ENCODE measurements at regions not wholly inside any gene's neighbourhood (a gene's known extent, or its start where the extent isn't known, plus 50 kb on each side); places are given as distances from the start of the nearest gene placed in this dataset.

DNA sequence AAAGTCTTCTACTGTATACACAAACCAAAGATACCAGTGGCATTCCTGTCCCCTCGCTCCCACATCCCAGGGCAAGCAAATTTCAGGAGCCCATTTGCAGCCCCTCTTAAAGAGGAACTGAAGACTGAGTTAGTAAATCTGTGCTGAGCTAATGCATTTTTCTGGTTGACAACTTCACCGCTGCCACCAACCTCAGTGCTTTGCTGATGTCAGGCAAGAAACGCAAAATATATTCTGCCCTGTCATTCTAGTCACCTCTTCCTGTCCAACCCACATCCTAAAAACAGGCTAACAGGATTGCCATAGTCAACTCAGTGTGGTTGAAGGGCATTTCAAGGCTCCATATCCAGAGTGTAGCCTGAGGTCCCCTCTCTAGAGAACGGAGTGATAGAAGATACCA, 59.4 kb upstream of the FICD start:
- TF ChIP-seq, protein P1, sequence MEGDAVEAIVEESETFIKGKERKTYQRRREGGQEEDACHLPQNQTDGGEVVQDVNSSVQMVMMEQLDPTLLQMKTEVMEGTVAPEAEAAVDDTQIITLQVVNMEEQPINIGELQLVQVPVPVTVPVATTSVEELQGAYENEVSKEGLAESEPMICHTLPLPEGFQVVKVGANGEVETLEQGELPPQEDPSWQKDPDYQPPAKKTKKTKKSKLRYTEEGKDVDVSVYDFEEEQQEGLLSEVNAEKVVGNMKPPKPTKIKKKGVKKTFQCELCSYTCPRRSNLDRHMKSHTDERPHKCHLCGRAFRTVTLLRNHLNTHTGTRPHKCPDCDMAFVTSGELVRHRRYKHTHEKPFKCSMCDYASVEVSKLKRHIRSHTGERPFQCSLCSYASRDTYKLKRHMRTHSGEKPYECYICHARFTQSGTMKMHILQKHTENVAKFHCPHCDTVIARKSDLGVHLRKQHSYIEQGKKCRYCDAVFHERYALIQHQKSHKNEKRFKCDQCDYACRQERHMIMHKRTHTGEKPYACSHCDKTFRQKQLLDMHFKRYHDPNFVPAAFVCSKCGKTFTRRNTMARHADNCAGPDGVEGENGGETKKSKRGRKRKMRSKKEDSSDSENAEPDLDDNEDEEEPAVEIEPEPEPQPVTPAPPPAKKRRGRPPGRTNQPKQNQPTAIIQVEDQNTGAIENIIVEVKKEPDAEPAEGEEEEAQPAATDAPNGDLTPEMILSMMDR (conservative IDR thresholded peaks at IDR 0.05; ENCODE audit: low read length), result no peak
- no peak for TF ChIP-seq EZH2phosphoT487 (IDR thresholded peaks at IDR 0.05; ENCODE audit: borderline replicate concordance, low read depth, low read length)
